ENCODE measurements at regions not wholly inside any gene's neighbourhood (a gene's known extent, or its start where the extent isn't known, plus 50 kb on each side); places are given as distances from the start of the nearest gene placed in this dataset.

DNA sequence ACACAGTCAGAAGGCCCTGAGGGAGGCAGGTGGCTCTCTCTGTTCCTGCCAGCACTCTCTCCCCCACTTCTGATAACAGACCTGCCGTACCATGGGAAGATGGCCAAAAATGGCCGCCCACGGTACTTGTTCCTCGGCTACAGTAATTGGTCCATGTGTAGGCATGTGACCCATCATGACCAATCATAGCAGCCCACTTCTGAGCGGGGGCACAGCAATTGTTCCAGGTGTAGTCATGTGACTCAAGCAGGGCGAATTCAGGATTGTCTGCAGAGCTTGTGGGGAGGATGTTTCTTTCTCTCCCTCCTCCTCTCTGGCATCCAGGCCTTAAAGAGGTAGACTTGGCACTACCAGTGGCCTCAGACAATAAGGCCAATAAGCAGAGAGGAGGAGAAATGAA is 250.4 kb downstream of the MRTFB start (continued):
- TF ChIP-seq, protein P1, sequence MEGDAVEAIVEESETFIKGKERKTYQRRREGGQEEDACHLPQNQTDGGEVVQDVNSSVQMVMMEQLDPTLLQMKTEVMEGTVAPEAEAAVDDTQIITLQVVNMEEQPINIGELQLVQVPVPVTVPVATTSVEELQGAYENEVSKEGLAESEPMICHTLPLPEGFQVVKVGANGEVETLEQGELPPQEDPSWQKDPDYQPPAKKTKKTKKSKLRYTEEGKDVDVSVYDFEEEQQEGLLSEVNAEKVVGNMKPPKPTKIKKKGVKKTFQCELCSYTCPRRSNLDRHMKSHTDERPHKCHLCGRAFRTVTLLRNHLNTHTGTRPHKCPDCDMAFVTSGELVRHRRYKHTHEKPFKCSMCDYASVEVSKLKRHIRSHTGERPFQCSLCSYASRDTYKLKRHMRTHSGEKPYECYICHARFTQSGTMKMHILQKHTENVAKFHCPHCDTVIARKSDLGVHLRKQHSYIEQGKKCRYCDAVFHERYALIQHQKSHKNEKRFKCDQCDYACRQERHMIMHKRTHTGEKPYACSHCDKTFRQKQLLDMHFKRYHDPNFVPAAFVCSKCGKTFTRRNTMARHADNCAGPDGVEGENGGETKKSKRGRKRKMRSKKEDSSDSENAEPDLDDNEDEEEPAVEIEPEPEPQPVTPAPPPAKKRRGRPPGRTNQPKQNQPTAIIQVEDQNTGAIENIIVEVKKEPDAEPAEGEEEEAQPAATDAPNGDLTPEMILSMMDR (IDR thresholded peaks at IDR 0.05; ENCODE audit: low read depth, low read length, missing input control), result no peak
- TF ChIP-seq JUND (IDR thresholded peaks at IDR 0.05), result no peak
- TF ChIP-seq NR2F2 (IDR thresholded peaks at IDR 0.05), result no peak

DNA sequence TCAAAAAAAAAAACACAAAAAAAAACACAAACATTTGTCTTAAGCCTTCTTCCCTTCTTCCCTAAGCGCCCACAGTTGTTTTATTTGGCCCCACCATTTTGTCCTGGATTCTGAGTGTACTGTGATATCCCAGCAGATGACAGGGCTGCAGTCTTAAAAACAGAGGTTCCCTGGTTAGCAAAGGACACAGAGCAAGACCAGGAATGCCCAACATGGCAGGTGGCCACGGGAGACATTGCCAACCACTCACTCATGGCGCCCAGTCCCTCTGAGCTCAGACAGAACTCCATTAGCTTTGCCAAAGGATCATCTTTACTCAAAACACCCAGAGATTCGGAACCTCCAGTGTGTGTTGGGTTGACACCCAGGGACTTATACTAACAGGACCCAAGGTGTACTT is 249.3 kb downstream of the MRTFB start:
- H3K4me3 ChIP-seq (ENCODE audit: low read depth in 1 of 3, low read length in 3 of 3), result no peak overlapping the region
- DNase-seq (ENCODE audit: low spot score), result no peak
- no peaks in the 10 kb centered on the region for H3K36me3 ChIP-seq (ENCODE audit: control insufficient read depth in 4 of 4, insufficient read depth in 3 of 4, low read depth in 1 of 4, low read length in 3 of 4)
- TF ChIP-seq, protein P2, sequence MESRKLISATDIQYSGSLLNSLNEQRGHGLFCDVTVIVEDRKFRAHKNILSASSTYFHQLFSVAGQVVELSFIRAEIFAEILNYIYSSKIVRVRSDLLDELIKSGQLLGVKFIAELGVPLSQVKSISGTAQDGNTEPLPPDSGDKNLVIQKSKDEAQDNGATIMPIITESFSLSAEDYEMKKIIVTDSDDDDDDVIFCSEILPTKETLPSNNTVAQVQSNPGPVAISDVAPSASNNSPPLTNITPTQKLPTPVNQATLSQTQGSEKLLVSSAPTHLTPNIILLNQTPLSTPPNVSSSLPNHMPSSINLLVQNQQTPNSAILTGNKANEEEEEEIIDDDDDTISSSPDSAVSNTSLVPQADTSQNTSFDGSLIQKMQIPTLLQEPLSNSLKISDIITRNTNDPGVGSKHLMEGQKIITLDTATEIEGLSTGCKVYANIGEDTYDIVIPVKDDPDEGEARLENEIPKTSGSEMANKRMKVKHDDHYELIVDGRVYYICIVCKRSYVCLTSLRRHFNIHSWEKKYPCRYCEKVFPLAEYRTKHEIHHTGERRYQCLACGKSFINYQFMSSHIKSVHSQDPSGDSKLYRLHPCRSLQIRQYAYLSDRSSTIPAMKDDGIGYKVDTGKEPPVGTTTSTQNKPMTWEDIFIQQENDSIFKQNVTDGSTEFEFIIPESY (IDR thresholded peaks at IDR 0.05), result no peak
- TF ChIP-seq YY1 (IDR thresholded peaks at IDR 0.05) (no peak), SP1 (IDR thresholded peaks at IDR 0.05) (no peak), FOXA2 (IDR thresholded peaks at IDR 0.05) (no peak), HNF4A (conservative IDR thresholded peaks at IDR 0.05) (no peak), FOXA1 (IDR thresholded peaks at IDR 0.05) (no peak), HNF4G (IDR thresholded peaks at IDR 0.05) (no peak)
- TF ChIP-seq, protein P3, sequence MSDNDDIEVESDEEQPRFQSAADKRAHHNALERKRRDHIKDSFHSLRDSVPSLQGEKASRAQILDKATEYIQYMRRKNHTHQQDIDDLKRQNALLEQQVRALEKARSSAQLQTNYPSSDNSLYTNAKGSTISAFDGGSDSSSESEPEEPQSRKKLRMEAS (IDR thresholded peaks at IDR 0.05), result no peak
- TF ChIP-seq, protein P4, sequence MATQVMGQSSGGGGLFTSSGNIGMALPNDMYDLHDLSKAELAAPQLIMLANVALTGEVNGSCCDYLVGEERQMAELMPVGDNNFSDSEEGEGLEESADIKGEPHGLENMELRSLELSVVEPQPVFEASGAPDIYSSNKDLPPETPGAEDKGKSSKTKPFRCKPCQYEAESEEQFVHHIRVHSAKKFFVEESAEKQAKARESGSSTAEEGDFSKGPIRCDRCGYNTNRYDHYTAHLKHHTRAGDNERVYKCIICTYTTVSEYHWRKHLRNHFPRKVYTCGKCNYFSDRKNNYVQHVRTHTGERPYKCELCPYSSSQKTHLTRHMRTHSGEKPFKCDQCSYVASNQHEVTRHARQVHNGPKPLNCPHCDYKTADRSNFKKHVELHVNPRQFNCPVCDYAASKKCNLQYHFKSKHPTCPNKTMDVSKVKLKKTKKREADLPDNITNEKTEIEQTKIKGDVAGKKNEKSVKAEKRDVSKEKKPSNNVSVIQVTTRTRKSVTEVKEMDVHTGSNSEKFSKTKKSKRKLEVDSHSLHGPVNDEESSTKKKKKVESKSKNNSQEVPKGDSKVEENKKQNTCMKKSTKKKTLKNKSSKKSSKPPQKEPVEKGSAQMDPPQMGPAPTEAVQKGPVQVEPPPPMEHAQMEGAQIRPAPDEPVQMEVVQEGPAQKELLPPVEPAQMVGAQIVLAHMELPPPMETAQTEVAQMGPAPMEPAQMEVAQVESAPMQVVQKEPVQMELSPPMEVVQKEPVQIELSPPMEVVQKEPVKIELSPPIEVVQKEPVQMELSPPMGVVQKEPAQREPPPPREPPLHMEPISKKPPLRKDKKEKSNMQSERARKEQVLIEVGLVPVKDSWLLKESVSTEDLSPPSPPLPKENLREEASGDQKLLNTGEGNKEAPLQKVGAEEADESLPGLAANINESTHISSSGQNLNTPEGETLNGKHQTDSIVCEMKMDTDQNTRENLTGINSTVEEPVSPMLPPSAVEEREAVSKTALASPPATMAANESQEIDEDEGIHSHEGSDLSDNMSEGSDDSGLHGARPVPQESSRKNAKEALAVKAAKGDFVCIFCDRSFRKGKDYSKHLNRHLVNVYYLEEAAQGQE (IDR thresholded peaks at IDR 0.05), result no peak
- H3K4me1 ChIP-seq (ENCODE audit: control insufficient read depth in 4 of 4, insufficient read depth in 4 of 4, low read length in 3 of 4), result peaks cover 3 to 18% (median 12%) of the 10 kb centered on the region in 4 donors
- H3K27ac ChIP-seq (ENCODE audit: low read depth in 1 of 2, low read length in 2 of 2), result no peak overlapping the region
- no peak overlapping the region for H3K9ac ChIP-seq (ENCODE audit: low read depth in 1 of 2, low read length in 2 of 2)
- H3K9me3 ChIP-seq (ENCODE audit: control insufficient read depth in 4 of 4, low read length in 3 of 4), result no peaks in the 10 kb centered on the region
- H3K27me3 ChIP-seq (ENCODE audit: control insufficient read depth in 4 of 4, insufficient read depth in 4 of 4, low read length in 3 of 4), result no peaks in the 10 kb centered on the region
- WGBS, result 94% methylated on average over 4 of the region's 4 CpGs
